Caco-2 (cell line): ENCODE measurements at regions not wholly inside any gene's neighbourhood (a gene's known extent, or its start where the extent isn't known, plus 50 kb on each side); places are given as distances from the start of the nearest gene placed in this dataset.

Source experiments
- BruUV-seq: library from RNA; stranded (reverse); fragments of 400-500 nt; replicated peaks from 2 replicates; lab custom pipeline; 2021; lab: Mats Ljungman, UMichigan
- CTCF ChIA-PET: fragments of 300-600 bp; sonication (Branson Sonifier 250); formaldehyde crosslinking; loops from one replicate; lab custom pipeline; 2022; ENCODE audit warnings: antibody characterized with exemption; lab: Charles Lee
- POLR2A ChIA-PET: fragments of 300-600 bp; sonication (Branson Sonifier 250); formaldehyde crosslinking; loops from one replicate; lab custom pipeline; 2022; ENCODE audit warnings: antibody characterized with exemption; lab: Charles Lee
- DNase-seq, 2 experiments: peaks; one replicate each; pipeline versions ENCODE4 v3.0.0 to v3.0.0-alpha.2; 2020 to 2022
- H3K27me3 ChIP-seq: replicated peaks from 2 replicates; pipeline ENCODE4 v1.6.0; 2011; ENCODE audit warnings: low read length; ENCODE audit not compliant: control insufficient read depth, insufficient read depth
- H3K36me3 ChIP-seq: 2 replicates; pipeline ENCODE4 v1.5.1; 2011; ENCODE audit warnings: low read length; ENCODE audit not compliant: control insufficient read depth, insufficient read depth
- H3K4me1 ChIP-seq: fragments of 250-450 bp; sonication (Bioruptor Pico); 2 replicates; pipeline ENCODE4 v1.5.1; 2020; ENCODE audit warnings: mild to moderate bottlenecking
- H3K4me3 ChIP-seq: 2 replicates; pipeline ENCODE4 v1.5.1; 2011; ENCODE audit warnings: low read depth, mild to moderate bottlenecking, control low read depth, low read length
- H3K9me3 ChIP-seq: fragments of 250-450 bp; sonication (Bioruptor Pico); 2 replicates; pipeline ENCODE4 v1.5.1; 2020; ENCODE audit warnings: mild to moderate bottlenecking, moderate library complexity
- H3K27ac Mint-ChIP-seq: one replicate; pipeline ENCODE4 v1.8.0; 2022; ENCODE audit warnings: mixed read lengths; ENCODE audit not compliant: unreplicated experiment
- H3K27me3 Mint-ChIP-seq: one replicate; pipeline ENCODE4 v1.8.0; 2022; ENCODE audit warnings: mixed read lengths; ENCODE audit not compliant: insufficient read depth, unreplicated experiment
- H3K36me3 Mint-ChIP-seq: one replicate; pipeline ENCODE4 v1.8.0; 2022; ENCODE audit warnings: mild to moderate bottlenecking, mixed read lengths; ENCODE audit not compliant: insufficient read depth, unreplicated experiment
- H3K4me1 Mint-ChIP-seq: one replicate; pipeline ENCODE4 v1.8.0; 2022; ENCODE audit warnings: low read depth, mixed read lengths; ENCODE audit not compliant: unreplicated experiment
- H3K4me3 Mint-ChIP-seq: one replicate; pipeline ENCODE4 v1.8.0; 2022; ENCODE audit warnings: mild to moderate bottlenecking, moderate library complexity, mixed read lengths; ENCODE audit not compliant: unreplicated experiment
- H3K9me3 Mint-ChIP-seq: one replicate; pipeline ENCODE4 v1.8.0; 2022; ENCODE audit warnings: mixed read lengths; ENCODE audit not compliant: unreplicated experiment
- intact Hi-C: fragments of 100-400 bp; cut with micrococcal nuclease; formaldehyde crosslinking; loops from one replicate; pipeline ENCODE4 v1.10.0; 2022; ENCODE audit not compliant: unreplicated experiment
- TF ChIP-seq, protein P1 (sequence below), 2 experiments: fragments of 200-600 bp in 1 of 2; IDR thresholded peaks; 1 replicate in 1 of 2; 2 replicates in 1 of 2; pipeline versions ENCODE4 v1.5.1 to v1.8.0; 2011 to 2022; ENCODE audit warnings: antibody characterized with exemption in 1 of 2, control low read depth in 1 of 2, inconsistent platforms in 1 of 2, low read depth in 1 of 2, low read length in 1 of 2, mild to moderate bottlenecking in 1 of 2, moderate library complexity in 1 of 2; ENCODE audit not compliant: insufficient read depth in 1 of 2, severe bottlenecking in 1 of 2, unreplicated experiment in 1 of 2

DNA sequence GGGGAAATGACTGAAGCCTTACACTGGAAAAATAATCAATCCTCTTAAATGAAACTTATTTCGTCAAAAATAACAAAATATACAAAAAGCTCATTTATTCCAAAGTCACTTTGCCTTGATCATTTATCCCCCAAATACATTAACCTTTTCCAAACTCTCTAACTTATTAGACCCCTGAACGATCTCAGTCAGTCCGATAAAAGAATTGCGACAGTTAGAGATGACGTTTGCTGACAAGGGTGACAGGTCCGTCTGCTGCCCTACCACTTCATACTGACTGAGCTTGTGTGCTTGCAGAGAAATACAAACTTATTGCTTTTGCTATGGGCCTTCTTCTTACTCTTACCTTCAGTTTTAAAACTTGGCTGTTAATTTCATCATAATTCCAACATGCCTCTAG is 169.7 kb downstream of the ZDHHC21 start:
- no peak overlapping the region for H3K4me3 ChIP-seq
- no peak for DNase-seq
- Mint-ChIP-seq H3K27ac (no peak overlapping the region), H3K4me1 (no peaks in the 10 kb centered on the region), H3K36me3 (no peaks in the 10 kb centered on the region), H3K4me3 (no peak overlapping the region), H3K9me3 (no peaks in the 10 kb centered on the region), H3K27me3 (peaks cover 2% of the 10 kb centered on the region)
- CTCF ChIA-PET, result no interaction called here
- intact Hi-C loops, result no loop called here
- no TSS peak for BruUV-seq
- TF ChIP-seq, protein P1, sequence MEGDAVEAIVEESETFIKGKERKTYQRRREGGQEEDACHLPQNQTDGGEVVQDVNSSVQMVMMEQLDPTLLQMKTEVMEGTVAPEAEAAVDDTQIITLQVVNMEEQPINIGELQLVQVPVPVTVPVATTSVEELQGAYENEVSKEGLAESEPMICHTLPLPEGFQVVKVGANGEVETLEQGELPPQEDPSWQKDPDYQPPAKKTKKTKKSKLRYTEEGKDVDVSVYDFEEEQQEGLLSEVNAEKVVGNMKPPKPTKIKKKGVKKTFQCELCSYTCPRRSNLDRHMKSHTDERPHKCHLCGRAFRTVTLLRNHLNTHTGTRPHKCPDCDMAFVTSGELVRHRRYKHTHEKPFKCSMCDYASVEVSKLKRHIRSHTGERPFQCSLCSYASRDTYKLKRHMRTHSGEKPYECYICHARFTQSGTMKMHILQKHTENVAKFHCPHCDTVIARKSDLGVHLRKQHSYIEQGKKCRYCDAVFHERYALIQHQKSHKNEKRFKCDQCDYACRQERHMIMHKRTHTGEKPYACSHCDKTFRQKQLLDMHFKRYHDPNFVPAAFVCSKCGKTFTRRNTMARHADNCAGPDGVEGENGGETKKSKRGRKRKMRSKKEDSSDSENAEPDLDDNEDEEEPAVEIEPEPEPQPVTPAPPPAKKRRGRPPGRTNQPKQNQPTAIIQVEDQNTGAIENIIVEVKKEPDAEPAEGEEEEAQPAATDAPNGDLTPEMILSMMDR (IDR thresholded peaks at IDR 0.05; ENCODE audit: insufficient read depth in 1 of 2, low read depth in 1 of 2, low read length in 1 of 2, severe bottlenecking in 1 of 2, unreplicated experiment in 1 of 2), result no peak
- H3K9me3 ChIP-seq, result no peaks in the 10 kb centered on the region
- H3K4me1 ChIP-seq, result no peaks in the 10 kb centered on the region
- no peaks in the 10 kb centered on the region for H3K27me3 ChIP-seq
- POLR2A ChIA-PET, result no interaction called here
- no peaks in the 10 kb centered on the region for H3K36me3 ChIP-seq

DNA sequence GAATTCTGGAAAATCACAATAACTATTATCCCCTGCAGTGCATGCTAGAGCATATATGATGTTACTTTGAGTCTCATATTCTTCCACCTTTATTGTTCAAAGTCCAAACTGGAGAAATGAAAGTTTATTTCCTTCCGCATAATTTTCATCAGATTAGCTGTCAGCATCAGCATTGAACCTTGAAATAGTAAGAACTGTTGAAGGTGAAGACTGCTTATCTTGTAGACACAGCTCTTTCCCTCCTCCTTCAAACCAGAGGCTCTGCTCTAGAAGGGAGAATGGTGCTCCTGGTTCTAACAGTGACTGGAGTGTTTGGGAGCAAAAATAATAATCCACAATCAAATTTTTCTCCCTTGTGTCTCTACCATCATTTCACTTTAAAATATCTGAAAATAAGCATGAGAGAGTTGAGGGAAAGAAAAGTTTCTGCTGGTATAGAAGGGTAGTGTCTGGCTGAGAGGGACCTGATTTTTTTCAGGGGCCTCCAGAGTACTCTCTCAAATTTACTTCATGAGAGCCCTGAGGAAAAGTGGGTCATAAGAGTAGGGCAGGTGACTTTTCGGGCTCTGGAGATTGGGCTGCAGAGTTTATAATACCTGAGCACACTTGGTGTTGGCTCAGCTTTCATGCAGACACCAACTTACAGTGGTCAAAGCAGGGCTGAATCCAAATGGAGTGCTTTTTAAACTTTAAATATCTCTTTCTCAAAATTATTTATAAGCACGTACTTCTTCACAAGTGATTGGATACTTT is 170.4 kb downstream of the ZDHHC21 start:
- Mint-ChIP-seq H3K4me3 (no peak overlapping the region), H3K27me3 (peaks cover 2% of the 10 kb centered on the region), H3K4me1 (no peaks in the 10 kb centered on the region), H3K27ac (no peak overlapping the region), H3K9me3 (no peaks in the 10 kb centered on the region), H3K36me3 (no peaks in the 10 kb centered on the region)
- intact Hi-C loops, result no loop called here
- H3K4me1 ChIP-seq, result no peaks in the 10 kb centered on the region
- H3K9me3 ChIP-seq, result no peaks in the 10 kb centered on the region
- no peaks in the 10 kb centered on the region for H3K36me3 ChIP-seq
- TF ChIP-seq, protein P1 (IDR thresholded peaks at IDR 0.05; ENCODE audit: insufficient read depth in 1 of 2, low read depth in 1 of 2, low read length in 1 of 2, severe bottlenecking in 1 of 2, unreplicated experiment in 1 of 2), result no peak
- no TSS peak for BruUV-seq
- ChIA-PET POLR2A (no interaction called here), CTCF (no interaction called here)
- no peak for DNase-seq
- H3K27me3 ChIP-seq, result no peaks in the 10 kb centered on the region
- H3K4me3 ChIP-seq, result no peak overlapping the region

DNA sequence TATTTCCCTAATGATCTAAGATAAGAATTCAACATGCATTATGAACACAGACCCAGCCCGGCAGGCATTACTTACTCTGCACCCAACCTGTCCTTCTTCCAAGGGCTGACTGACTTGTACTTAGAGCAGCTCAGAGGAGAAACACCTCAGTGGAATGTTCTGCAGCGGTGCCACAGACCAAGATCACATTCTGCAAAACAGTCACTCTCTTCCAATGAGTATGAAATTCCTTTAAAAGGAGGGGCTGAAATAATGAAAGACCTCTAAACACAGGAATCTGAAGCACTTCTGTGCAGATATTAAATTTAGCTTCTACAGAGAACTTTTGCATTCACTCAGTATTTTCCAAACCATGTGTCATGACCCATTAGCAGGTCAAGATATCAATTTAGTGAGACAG is 172.9 kb downstream of the ZDHHC21 start:
- ChIA-PET CTCF (no interaction called here), POLR2A (no interaction called here)
- no peaks in the 10 kb centered on the region for H3K36me3 ChIP-seq
- H3K9me3 ChIP-seq, result no peaks in the 10 kb centered on the region
- intact Hi-C loops, result no loop called here
- TF ChIP-seq, protein P1 (IDR thresholded peaks at IDR 0.05; ENCODE audit: insufficient read depth in 1 of 2, low read depth in 1 of 2, low read length in 1 of 2, severe bottlenecking in 1 of 2, unreplicated experiment in 1 of 2), result no peak
- H3K4me3 ChIP-seq, result no peak overlapping the region
- H3K9me3 Mint-ChIP-seq, result no peaks in the 10 kb centered on the region
- no peaks in the 10 kb centered on the region for H3K4me1 ChIP-seq
- BruUV-seq, result no TSS peak
- H3K36me3 Mint-ChIP-seq, result no peaks in the 10 kb centered on the region
- DNase-seq, result no peak
- peaks cover 2% of the 10 kb centered on the region for H3K27me3 Mint-ChIP-seq
- H3K4me1 Mint-ChIP-seq, result no peaks in the 10 kb centered on the region
- no peaks in the 10 kb centered on the region for H3K27me3 ChIP-seq
- no peak overlapping the region for H3K27ac Mint-ChIP-seq
- no peak overlapping the region for H3K4me3 Mint-ChIP-seq
